ENCODE measurements at regions not wholly inside any gene's neighbourhood (a gene's known extent, or its start where the extent isn't known, plus 50 kb on each side); places are given as distances from the start of the nearest gene placed in this dataset.

DNA sequence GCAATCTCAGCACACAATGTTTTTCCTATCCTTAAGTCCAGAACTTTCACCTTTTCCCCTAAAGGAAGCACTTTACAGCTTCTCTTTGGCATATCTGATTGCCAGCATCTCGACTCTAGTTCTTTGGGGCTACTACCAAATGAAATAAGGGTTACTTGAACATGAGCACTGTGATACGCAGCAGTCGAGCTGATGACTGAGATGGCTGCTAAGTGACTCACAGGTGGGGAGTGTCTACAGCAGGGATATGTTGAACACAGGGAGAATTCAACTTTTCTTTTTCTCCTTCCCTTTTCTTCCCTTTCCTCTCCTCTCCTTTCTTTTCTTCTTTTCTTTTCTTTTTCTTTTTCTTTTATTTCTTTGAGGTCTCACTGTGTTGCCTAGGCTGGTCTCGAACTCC is 334.8 kb downstream of the MAF start:
- H3K9ac ChIP-seq, result no peak overlapping the region
- H3K4me3 ChIP-seq (ENCODE audit: low read depth in 2 of 2, low read length in 1 of 2), result no peak overlapping the region
- DNase-seq, result no peak
- no peaks in the 10 kb centered on the region for H3F3A ChIP-seq (replicated peaks; ENCODE audit: insufficient read depth)
- H3K79me2 ChIP-seq (ENCODE audit: insufficient read depth), result no peaks in the 10 kb centered on the region
- H3K27ac ChIP-seq (ENCODE audit: low read depth in 2 of 2, low read length in 1 of 2), result no peak overlapping the region
- H3K9me3 ChIP-seq, result no peaks in the 10 kb centered on the region; the same call in 1 of the 2 replicates
- no peak overlapping the region for H2AFZ ChIP-seq (ENCODE audit: low read depth)
- no peaks in the 10 kb centered on the region for H3K27me3 ChIP-seq (ENCODE audit: insufficient read depth)
- TF ChIP-seq, protein P1, sequence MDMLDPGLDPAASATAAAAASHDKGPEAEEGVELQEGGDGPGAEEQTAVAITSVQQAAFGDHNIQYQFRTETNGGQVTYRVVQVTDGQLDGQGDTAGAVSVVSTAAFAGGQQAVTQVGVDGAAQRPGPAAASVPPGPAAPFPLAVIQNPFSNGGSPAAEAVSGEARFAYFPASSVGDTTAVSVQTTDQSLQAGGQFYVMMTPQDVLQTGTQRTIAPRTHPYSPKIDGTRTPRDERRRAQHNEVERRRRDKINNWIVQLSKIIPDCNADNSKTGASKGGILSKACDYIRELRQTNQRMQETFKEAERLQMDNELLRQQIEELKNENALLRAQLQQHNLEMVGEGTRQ (IDR thresholded peaks at IDR 0.05; ENCODE audit: borderline replicate concordance, low read depth, low read length), result no peak
- TF ChIP-seq NRF1 (IDR thresholded peaks at IDR 0.05; ENCODE audit: low read depth, low read length), result no peak
- no peak for TF ChIP-seq EP300 (IDR thresholded peaks at IDR 0.05; ENCODE audit: borderline replicate concordance in 1 of 2, low read depth in 1 of 2, low read length in 1 of 2)
- TF ChIP-seq, protein P2, sequence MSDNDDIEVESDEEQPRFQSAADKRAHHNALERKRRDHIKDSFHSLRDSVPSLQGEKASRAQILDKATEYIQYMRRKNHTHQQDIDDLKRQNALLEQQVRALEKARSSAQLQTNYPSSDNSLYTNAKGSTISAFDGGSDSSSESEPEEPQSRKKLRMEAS (IDR thresholded peaks at IDR 0.05; ENCODE audit: low read depth), result no peak
- TF ChIP-seq SIN3A (IDR thresholded peaks at IDR 0.05; ENCODE audit: borderline replicate concordance, low read depth, low read length), result no peak
- no peak for TF ChIP-seq TAF1 (IDR thresholded peaks at IDR 0.05; ENCODE audit: borderline replicate concordance, low read depth, low read length)
- no peak for TF ChIP-seq RCOR1 (IDR thresholded peaks at IDR 0.05; ENCODE audit: low read length)
- no peak for TF ChIP-seq JUND (IDR thresholded peaks at IDR 0.05)
- no peak for TF ChIP-seq POLR2AphosphoS5 (IDR thresholded peaks at IDR 0.05; ENCODE audit: low read depth, low read length)
- TF ChIP-seq FOXM1 (IDR thresholded peaks at IDR 0.05; ENCODE audit: low read depth), result no peak
- no peak for TF ChIP-seq CHD2 (IDR thresholded peaks at IDR 0.05; ENCODE audit: low read length, partially characterized antibody)
- no peak for TF ChIP-seq RAD21 (IDR thresholded peaks at IDR 0.05; ENCODE audit: low read length)
- TF ChIP-seq FOSL2 (IDR thresholded peaks at IDR 0.05; ENCODE audit: borderline replicate concordance, low read depth), result no peak
- no peak for TF ChIP-seq RFX5 (IDR thresholded peaks at IDR 0.05; ENCODE audit: low read length)
- TF ChIP-seq, protein P3, sequence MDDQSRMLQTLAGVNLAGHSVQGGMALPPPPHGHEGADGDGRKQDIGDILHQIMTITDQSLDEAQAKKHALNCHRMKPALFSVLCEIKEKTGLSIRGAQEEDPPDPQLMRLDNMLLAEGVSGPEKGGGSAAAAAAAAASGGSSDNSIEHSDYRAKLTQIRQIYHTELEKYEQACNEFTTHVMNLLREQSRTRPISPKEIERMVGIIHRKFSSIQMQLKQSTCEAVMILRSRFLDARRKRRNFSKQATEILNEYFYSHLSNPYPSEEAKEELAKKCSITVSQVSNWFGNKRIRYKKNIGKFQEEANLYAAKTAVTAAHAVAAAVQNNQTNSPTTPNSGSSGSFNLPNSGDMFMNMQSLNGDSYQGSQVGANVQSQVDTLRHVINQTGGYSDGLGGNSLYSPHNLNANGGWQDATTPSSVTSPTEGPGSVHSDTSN (IDR thresholded peaks at IDR 0.05), result no peak
- TF ChIP-seq TCF12 (IDR thresholded peaks at IDR 0.05), result no peak
- TF ChIP-seq, protein P4, sequence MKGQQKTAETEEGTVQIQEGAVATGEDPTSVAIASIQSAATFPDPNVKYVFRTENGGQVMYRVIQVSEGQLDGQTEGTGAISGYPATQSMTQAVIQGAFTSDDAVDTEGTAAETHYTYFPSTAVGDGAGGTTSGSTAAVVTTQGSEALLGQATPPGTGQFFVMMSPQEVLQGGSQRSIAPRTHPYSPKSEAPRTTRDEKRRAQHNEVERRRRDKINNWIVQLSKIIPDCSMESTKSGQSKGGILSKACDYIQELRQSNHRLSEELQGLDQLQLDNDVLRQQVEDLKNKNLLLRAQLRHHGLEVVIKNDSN (IDR thresholded peaks at IDR 0.05; ENCODE audit: borderline replicate concordance, low read depth), result no peak
- no peak for TF ChIP-seq RXRA (IDR thresholded peaks at IDR 0.05; ENCODE audit: borderline replicate concordance, low read depth)
- no peak for TF ChIP-seq GATA2 (CRISPR knock-in tag; IDR thresholded peaks at IDR 0.05)
- no peak for TF ChIP-seq TEAD4 (IDR thresholded peaks at IDR 0.05; ENCODE audit: borderline replicate concordance, insufficient read depth)
- H3K9me2 ChIP-seq, result no peaks in the 10 kb centered on the region
- ChIA-PET POLR2A (no interaction called here), CTCF (no interaction called here)
- no peak overlapping the region for H3K4me2 ChIP-seq
- no peaks in the 10 kb centered on the region for H3K4me1 ChIP-seq (ENCODE audit: control insufficient read depth in 1 of 2, insufficient read depth in 2 of 2, low read depth in 1 of 2, low read length in 1 of 2)
- H4K20me1 ChIP-seq (ENCODE audit: insufficient read depth), result no peaks in the 10 kb centered on the region
- 13% methylated on average over 4 of the region's 4 CpGs for WGBS (ENCODE audit: low lambda C conversion rate)
- H3K36me3 ChIP-seq (replicated peaks in 1 of 2; ENCODE audit: control insufficient read depth in 1 of 2, insufficient read depth in 2 of 2, low read length in 1 of 2), result no peaks in the 10 kb centered on the region

Data from SK-N-SH (cell line).